GM12872 (cell line): ENCODE measurements at regions not wholly inside any gene's neighbourhood (a gene's known extent, or its start where the extent isn't known, plus 50 kb on each side); places are given as distances from the start of the nearest gene placed in this dataset.

ENCODE experiments used
- TF ChIP-seq, protein P1 (sequence below): IDR thresholded peaks from 3 replicates; pipeline ENCODE4 v1.5.1; 2011; ENCODE audit warnings: low read depth, mild to moderate bottlenecking, low read length, moderate library complexity; ENCODE audit not compliant: insufficient read depth

DNA sequence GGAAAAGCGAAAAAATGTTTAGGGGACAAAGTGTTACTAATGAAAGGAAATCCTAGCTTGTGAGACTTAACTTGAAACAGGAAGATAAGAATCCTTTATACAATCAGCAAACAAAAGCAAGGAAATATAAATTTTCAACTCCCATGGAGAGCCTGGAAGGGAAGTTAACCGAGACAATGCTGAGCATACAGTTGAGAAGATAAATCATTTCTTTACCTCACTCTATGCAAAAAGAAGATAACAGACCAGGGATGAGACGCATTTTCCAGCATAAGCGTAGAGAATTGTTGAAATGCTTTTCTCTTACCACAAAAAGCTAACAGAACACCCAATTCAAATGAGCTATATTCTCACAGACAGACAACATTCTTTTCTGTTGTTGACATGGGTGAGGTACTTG lies 309.6 kb downstream of the CWC27 start:
- TF ChIP-seq, protein P1, sequence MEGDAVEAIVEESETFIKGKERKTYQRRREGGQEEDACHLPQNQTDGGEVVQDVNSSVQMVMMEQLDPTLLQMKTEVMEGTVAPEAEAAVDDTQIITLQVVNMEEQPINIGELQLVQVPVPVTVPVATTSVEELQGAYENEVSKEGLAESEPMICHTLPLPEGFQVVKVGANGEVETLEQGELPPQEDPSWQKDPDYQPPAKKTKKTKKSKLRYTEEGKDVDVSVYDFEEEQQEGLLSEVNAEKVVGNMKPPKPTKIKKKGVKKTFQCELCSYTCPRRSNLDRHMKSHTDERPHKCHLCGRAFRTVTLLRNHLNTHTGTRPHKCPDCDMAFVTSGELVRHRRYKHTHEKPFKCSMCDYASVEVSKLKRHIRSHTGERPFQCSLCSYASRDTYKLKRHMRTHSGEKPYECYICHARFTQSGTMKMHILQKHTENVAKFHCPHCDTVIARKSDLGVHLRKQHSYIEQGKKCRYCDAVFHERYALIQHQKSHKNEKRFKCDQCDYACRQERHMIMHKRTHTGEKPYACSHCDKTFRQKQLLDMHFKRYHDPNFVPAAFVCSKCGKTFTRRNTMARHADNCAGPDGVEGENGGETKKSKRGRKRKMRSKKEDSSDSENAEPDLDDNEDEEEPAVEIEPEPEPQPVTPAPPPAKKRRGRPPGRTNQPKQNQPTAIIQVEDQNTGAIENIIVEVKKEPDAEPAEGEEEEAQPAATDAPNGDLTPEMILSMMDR, result no peak

- TF ChIP-seq, protein P1, result no peak
These were observed 312.3 kb downstream of the CWC27 start for GRCh38 chr5:65081071-65081470.

- TF ChIP-seq, protein P1, result no peak
These were observed 316.2 kb downstream of the CWC27 start for GRCh38 chr5:65084795-65085515.

GRCh38 chr5:65085516-65085850 lies 316.8 kb downstream of the CWC27 start:
- TF ChIP-seq, protein P1, result no peak

DNA sequence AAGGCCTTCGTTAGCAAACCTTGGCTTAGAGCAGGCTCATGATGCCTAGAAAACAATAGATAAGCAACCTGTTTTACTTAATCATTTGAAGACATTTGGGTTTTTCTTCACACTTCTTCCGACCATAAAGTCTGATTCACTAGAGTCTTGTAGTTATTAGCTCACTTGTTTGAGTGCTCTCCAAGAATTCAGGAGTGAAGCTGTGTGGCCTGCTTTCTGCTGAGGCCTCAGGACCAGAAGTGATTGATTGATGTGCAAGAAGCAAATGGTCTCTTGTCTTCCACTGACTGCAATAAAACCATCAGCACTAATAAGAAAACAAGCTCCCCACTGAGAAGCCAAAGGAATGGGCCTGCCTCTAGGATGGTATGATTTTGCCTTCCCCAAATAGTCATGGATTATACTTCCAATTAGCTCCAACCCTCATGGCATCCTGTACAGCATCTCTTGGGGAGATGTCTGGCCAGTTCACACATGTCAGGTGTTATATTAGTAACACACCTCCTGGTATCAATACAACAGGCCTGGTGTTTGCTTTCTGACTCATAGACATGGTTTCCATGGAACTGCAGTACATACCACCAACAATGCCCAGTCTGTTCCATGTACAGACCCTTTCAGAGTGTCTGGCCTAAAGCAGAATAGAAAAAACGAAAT lies 317.6 kb downstream of the CWC27 start:
- TF ChIP-seq, protein P1, result no peak

GRCh38 chr5:65087154-65087553 lies 318.4 kb downstream of the CWC27 start:
- TF ChIP-seq, protein P1, result no peak

DNA sequence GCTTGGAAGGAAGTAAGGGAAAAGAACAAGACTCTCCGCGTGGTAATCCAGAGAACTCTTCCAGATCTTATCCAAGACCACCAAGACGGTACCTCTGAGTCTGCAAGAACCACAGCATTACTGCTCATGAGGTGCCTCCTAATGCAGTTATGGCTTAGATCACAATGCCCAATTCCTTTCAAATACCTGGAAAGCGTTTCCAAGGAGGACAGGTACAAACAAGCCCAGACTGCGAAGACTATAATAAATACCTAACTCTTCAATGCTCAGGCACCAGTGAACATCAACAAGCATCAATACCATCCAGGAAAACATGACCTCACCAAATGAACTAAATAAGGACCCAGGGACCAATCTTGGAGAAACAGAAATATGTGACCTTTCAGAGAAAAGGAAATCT lies 325.5 kb downstream of the CWC27 start:
- TF ChIP-seq, protein P1, result no peak
